Omental fat pad (tissue), 3 donors: ENCODE measurements at regions not wholly inside any gene's neighbourhood (a gene's known extent, or its start where the extent isn't known, plus 50 kb on each side); places are given as distances from the start of the nearest gene placed in this dataset.

Experiments used
- ATAC-seq: fragments of 150-250 bp; one replicate; pipeline ENCODE4 v1.9.1; 2016; ENCODE audit warnings: mild to moderate bottlenecking, moderate library complexity; ENCODE audit not compliant: low FRiP score
- DNase-seq: peaks from one replicate; pipeline ENCODE4 v3.0.0-alpha.2; 2019; ENCODE audit warnings: low spot score
- CTCF ChIP-seq, 3 donors: fragments of 450-650 bp; IDR thresholded peaks; one replicate each; pipeline ENCODE4 v1.5.1; 2016 to 2017; ENCODE audit warnings: antibody characterized with exemption in 3 of 3, mild to moderate bottlenecking in 3 of 3, moderate library complexity in 2 of 3

DNA sequence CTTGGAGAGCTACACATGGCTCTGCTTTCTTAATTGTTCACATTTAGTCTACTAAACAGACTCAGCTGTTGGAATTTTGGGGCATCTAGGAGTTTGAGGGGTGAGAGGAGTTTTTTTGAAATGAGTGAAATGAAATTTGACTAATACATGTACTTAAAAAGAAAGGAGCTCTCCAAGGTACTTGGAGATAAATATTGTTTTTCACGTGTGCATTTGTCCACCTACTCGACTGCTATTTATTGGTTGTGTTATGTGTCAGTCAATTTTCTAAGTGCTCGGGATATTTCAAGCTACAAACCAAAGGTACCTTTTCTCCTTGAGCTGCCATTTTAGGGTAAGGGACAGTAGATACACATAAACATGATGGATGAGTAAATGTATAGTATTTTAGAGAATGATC, 697.0 kb downstream of the LIG4 start:
- DNase-seq = no peak
- no peak for ATAC-seq
- no peak for TF ChIP-seq CTCF (IDR thresholded peaks at IDR 0.05)

DNA sequence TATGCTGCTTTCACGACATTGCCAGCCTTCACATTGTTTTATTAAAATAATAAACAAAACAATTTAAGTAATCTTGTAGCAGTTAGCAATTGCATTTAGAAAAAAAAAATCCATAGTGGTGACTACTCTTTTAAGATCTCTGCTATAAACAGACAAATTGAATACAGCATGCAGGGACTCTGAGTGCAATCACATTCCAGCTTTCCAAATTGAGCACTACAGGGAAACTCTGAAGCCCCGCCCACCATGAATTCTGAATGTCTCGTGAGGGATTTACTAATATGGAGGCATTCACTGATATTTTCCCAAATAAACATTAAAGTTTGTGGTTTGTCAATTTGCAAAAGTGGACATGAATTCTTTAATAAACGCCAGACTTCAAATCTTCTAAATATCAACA, 698.8 kb downstream of the LIG4 start:
- no peak for DNase-seq
- ATAC-seq = no peak
- TF ChIP-seq CTCF (IDR thresholded peaks at IDR 0.05) = no peak

DNA sequence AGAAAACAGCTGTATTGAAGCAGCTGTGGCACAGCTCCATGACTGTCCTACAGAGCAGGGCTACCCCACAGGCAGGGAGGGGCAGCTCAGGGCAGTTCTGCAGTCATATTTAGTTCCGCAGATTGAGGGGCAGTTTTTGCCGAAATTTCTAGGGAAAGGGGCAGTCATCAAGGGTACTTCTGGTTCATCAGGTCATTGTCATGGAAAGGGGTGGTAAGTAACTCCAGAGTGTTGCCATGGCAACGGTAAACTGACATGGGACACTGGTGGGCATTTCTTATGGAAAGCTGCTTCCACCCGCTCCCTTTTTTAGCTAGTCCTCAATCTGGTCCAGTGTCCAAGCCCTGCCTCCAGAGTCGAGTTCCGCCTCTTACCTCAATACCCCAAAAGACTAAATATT, 702.8 kb downstream of the LIG4 start:
- no peak for TF ChIP-seq CTCF (IDR thresholded peaks at IDR 0.05)

DNA sequence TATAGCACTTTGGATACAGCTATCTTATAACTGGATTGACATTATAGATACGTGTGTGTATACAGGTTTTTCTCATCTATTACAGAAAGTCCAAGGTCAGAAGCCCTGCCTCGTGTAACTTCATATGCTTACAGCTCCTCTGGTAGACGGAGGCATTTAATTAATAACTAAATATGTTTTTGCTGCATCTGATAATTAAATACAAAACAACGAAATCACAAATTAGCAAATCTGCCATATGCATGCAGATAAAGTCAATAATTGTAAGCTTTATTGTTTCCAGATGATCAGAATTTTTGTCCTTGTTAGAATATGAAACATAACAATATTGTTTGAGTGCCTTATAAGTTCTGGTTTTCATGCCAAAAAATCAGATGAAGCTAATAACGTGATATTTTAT, 717.7 kb downstream of the LIG4 start:
- TF ChIP-seq CTCF (IDR thresholded peaks at IDR 0.05) = no peak
- DNase-seq (no peak), ATAC-seq (no peak)

More for the DNA sequence above, 702.8 kb downstream of the LIG4 start:
- no peak for ATAC-seq
- DNase-seq = no peak

- no peak for TF ChIP-seq CTCF (IDR thresholded peaks at IDR 0.05)
- no peak for ATAC-seq
These were observed 722.1 kb downstream of the LIG4 start for GRCh38 chr13:107493266-107493665.

DNA sequence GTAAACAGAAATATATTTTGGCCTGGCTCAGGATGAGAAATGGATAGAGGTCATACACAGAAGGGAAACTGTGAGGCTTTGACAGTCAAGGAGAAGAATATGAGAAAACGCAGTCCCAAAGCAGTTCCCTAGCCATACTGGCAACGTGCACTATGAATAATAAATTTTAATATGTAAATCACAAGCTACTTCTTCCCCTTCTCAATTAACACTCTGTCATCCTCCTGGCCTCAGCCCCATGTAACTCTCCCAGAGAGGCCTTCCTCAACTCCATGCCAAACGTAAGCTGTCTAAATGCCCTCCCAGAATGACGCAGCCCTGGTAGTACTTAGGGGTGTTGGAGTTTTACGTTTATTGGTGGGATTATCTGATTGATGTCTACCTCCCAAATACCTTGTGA, 732.6 kb downstream of the LIG4 start:
- DNase-seq (no peak), ATAC-seq (no peak)
- TF ChIP-seq CTCF (IDR thresholded peaks at IDR 0.05) = no peak

More at GRCh38 chr13:107493266-107493665, 722.1 kb downstream of the LIG4 start:
- DNase-seq = no peak

- ATAC-seq = peak; percentile 75
- DNase-seq = no peak
- no peak for TF ChIP-seq CTCF (IDR thresholded peaks at IDR 0.05)
These were observed 735.2 kb downstream of the LIG4 start for GRCh38 chr13:107480130-107480529.
